ENCODE measurements at regions not wholly inside any gene's neighbourhood (a gene's known extent, or its start where the extent isn't known, plus 50 kb on each side); places are given as distances from the start of the nearest gene placed in this dataset.

DNA sequence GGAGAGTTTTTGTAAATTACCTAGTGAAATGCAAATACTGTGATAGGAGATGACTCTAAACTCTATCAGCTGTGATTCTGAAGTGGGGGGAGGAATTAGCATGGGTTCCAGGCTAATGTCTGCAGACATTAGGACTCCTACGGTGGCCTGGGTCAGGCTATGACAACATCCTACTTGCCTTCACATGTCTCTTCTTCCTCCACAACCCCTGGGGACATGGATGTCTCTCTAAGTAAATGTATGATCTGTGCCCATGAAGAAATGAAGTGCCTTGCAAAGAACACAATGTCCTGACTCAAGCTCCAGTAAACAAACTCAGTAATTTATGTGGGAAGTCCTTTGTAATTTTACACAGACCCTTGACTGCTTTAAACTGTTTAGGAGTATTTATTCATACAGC, 165.8 kb upstream of the EEF1E1 start:
- ChIA-PET CTCF (no interaction called here), POLR2A (no interaction called here)
- intact Hi-C loops (cut with micrococcal nuclease) = no loop called here
- no peaks in the 10 kb centered on the region for H3K4me1 ChIP-seq (ENCODE audit: control insufficient read depth in 2 of 2, insufficient read depth in 2 of 2, low read length in 2 of 2)
- Mint-ChIP-seq H3K27ac (no peak overlapping the region), H3K4me3 (no peak overlapping the region), H3K36me3 (no peaks in the 10 kb centered on the region), H3K4me1 (peaks cover 0 to 6% (median 0%) of the 10 kb centered on the region in 7 donors), H3K27me3 (peaks cover 0 to 23% (median 15%) of the 10 kb centered on the region in 5 donors), H3K9me3 (peaks cover 0 to 5% (median 1%) of the 10 kb centered on the region in 11 donors)
- no peak overlapping the region for H3K27ac ChIP-seq (ENCODE audit: low read depth, low read length)
- H3K27me3 ChIP-seq (ENCODE audit: control insufficient read depth in 2 of 2, insufficient read depth in 2 of 2, low read length in 2 of 2) = no peaks in the 10 kb centered on the region
- DNase-seq (no peak), ATAC-seq (no peak)
- no peaks in the 10 kb centered on the region for H3K9me3 ChIP-seq (ENCODE audit: control insufficient read depth in 2 of 3, low read length in 3 of 3)
- H3K36me3 ChIP-seq (ENCODE audit: control insufficient read depth in 2 of 3, insufficient read depth in 3 of 3, low read length in 3 of 3) = no peaks in the 10 kb centered on the region
- H3K4me3 ChIP-seq (ENCODE audit: low read length) = no peak overlapping the region

- Histone ChIP-seq H3K36me3 (ENCODE audit: control insufficient read depth in 2 of 3, insufficient read depth in 3 of 3, low read length in 3 of 3) (no peaks in the 10 kb centered on the region), H3K27ac (ENCODE audit: low read depth, low read length) (no peak overlapping the region), H3K4me1 (ENCODE audit: control insufficient read depth in 2 of 2, insufficient read depth in 2 of 2, low read length in 2 of 2) (no peaks in the 10 kb centered on the region), H3K9me3 (ENCODE audit: control insufficient read depth in 2 of 3, low read length in 3 of 3) (no peaks in the 10 kb centered on the region), H3K27me3 (ENCODE audit: control insufficient read depth in 2 of 2, insufficient read depth in 2 of 2, low read length in 2 of 2) (no peaks in the 10 kb centered on the region), H3K4me3 (ENCODE audit: low read length) (no peak overlapping the region)
- Mint-ChIP-seq H3K27me3 (peaks cover 0 to 23% (median 10%) of the 10 kb centered on the region in 5 donors), H3K4me3 (no peak overlapping the region), H3K36me3 (no peaks in the 10 kb centered on the region), H3K4me1 (peaks cover 0 to under 1% (median 0%) of the 10 kb centered on the region in 7 donors), H3K9me3 (peaks cover 0 to 2% (median 0%) of the 10 kb centered on the region in 11 donors), H3K27ac (no peak overlapping the region)
- CTCF ChIA-PET = no interaction called here
- intact Hi-C loops (cut with micrococcal nuclease) = no loop called here
- no peak for ATAC-seq
- no peak for DNase-seq
- POLR2A ChIA-PET = no interaction called here
These were observed 158.3 kb upstream of the EEF1E1 start for GRCh38 chr6:8260610-8261009.

- Histone ChIP-seq H3K27ac (ENCODE audit: low read depth, low read length) (no peak overlapping the region), H3K36me3 (ENCODE audit: control insufficient read depth in 2 of 3, insufficient read depth in 3 of 3, low read length in 3 of 3) (no peaks in the 10 kb centered on the region), H3K4me3 (ENCODE audit: low read length) (no peak overlapping the region), H3K9me3 (ENCODE audit: control insufficient read depth in 2 of 3, low read length in 3 of 3) (no peaks in the 10 kb centered on the region), H3K27me3 (ENCODE audit: control insufficient read depth in 2 of 2, insufficient read depth in 2 of 2, low read length in 2 of 2) (no peaks in the 10 kb centered on the region), H3K4me1 (ENCODE audit: control insufficient read depth in 2 of 2, insufficient read depth in 2 of 2, low read length in 2 of 2) (no peaks in the 10 kb centered on the region)
- H3K27me3 Mint-ChIP-seq = peaks cover 0 to 27% (median 21%) of the 10 kb centered on the region in 5 donors
- intact Hi-C loops (cut with micrococcal nuclease) = no loop called here
- H3K27ac Mint-ChIP-seq = no peak overlapping the region
- ATAC-seq (no peak), DNase-seq (no peak)
- peaks cover 0 to 5% (median 0%) of the 10 kb centered on the region in 11 donors for H3K9me3 Mint-ChIP-seq
- no peak overlapping the region for H3K4me3 Mint-ChIP-seq
- no peaks in the 10 kb centered on the region for H3K36me3 Mint-ChIP-seq
- ChIA-PET POLR2A (no interaction called here), CTCF (no interaction called here)
- no peaks in the 10 kb centered on the region for H3K4me1 Mint-ChIP-seq
These were observed 144.1 kb upstream of the EEF1E1 start for GRCh38 chr6:8246403-8246802.

GRCh38 chr6:8245726-8246125, 143.4 kb upstream of the EEF1E1 start:
- H3K4me1 Mint-ChIP-seq = no peaks in the 10 kb centered on the region
- POLR2A ChIA-PET = no interaction called here

GRCh38 chr6:8243475-8243874, 141.1 kb upstream of the EEF1E1 start:
- no peak for ATAC-seq
- Mint-ChIP-seq H3K4me3 (no peak overlapping the region), H3K9me3 (no peaks in the 10 kb centered on the region), H3K27me3 (peaks cover 6 to 21% (median 10%) of the 10 kb centered on the region in 5 donors), H3K4me1 (no peaks in the 10 kb centered on the region), H3K36me3 (no peaks in the 10 kb centered on the region), H3K27ac (no peak overlapping the region)
- CTCF ChIA-PET = interaction anchor here (1.5 kb wide), 1 partner anchor 24 kb away, joined by 3 read pairs; no protein-coding TSS in a partner anchor
- intact Hi-C loops (cut with micrococcal nuclease) = no loop called here
- H3K9me3 ChIP-seq (ENCODE audit: control insufficient read depth in 2 of 3, low read length in 3 of 3) = no peaks in the 10 kb centered on the region
- H3K27me3 ChIP-seq (ENCODE audit: control insufficient read depth in 2 of 2, insufficient read depth in 2 of 2, low read length in 2 of 2) = no peaks in the 10 kb centered on the region
- H3K4me3 ChIP-seq (ENCODE audit: low read length) = no peak overlapping the region
- POLR2A ChIA-PET = interaction anchor here (0.6 kb wide), 1 partner anchor 109 kb away, joined by 3 read pairs; no protein-coding TSS in a partner anchor
- no peak overlapping the region for H3K27ac ChIP-seq (ENCODE audit: low read depth, low read length)
- DNase-seq = no peak
- no peaks in the 10 kb centered on the region for H3K36me3 ChIP-seq (ENCODE audit: control insufficient read depth in 2 of 3, insufficient read depth in 3 of 3, low read length in 3 of 3)
- no peaks in the 10 kb centered on the region for H3K4me1 ChIP-seq (ENCODE audit: control insufficient read depth in 2 of 2, insufficient read depth in 2 of 2, low read length in 2 of 2)

More at GRCh38 chr6:8245726-8246125, 143.4 kb upstream of the EEF1E1 start:
- Mint-ChIP-seq H3K4me3 (no peak overlapping the region), H3K9me3 (peaks cover 0 to 5% (median 0%) of the 10 kb centered on the region in 11 donors), H3K27ac (no peak overlapping the region), H3K36me3 (no peaks in the 10 kb centered on the region), H3K27me3 (peaks cover 0 to 27% (median 21%) of the 10 kb centered on the region in 5 donors)
- CTCF ChIA-PET = no interaction called here
- H3K4me3 ChIP-seq (ENCODE audit: low read length) = no peak overlapping the region
- intact Hi-C loops (cut with micrococcal nuclease) = no loop called here
- ATAC-seq (no peak), DNase-seq (no peak)
- H3K27me3 ChIP-seq (ENCODE audit: control insufficient read depth in 2 of 2, insufficient read depth in 2 of 2, low read length in 2 of 2) = no peaks in the 10 kb centered on the region
- H3K4me1 ChIP-seq (ENCODE audit: control insufficient read depth in 2 of 2, insufficient read depth in 2 of 2, low read length in 2 of 2) = no peaks in the 10 kb centered on the region
- H3K27ac ChIP-seq (ENCODE audit: low read depth, low read length) = no peak overlapping the region
- H3K36me3 ChIP-seq (ENCODE audit: control insufficient read depth in 2 of 3, insufficient read depth in 3 of 3, low read length in 3 of 3) = no peaks in the 10 kb centered on the region
- no peaks in the 10 kb centered on the region for H3K9me3 ChIP-seq (ENCODE audit: control insufficient read depth in 2 of 3, low read length in 3 of 3)

- H3K9me3 Mint-ChIP-seq = no peaks in the 10 kb centered on the region
- Histone ChIP-seq H3K27me3 (ENCODE audit: control insufficient read depth in 2 of 2, insufficient read depth in 2 of 2, low read length in 2 of 2) (no peaks in the 10 kb centered on the region), H3K4me1 (ENCODE audit: control insufficient read depth in 2 of 2, insufficient read depth in 2 of 2, low read length in 2 of 2) (no peaks in the 10 kb centered on the region), H3K9me3 (ENCODE audit: control insufficient read depth in 2 of 3, low read length in 3 of 3) (no peaks in the 10 kb centered on the region), H3K27ac (ENCODE audit: low read depth, low read length) (no peak overlapping the region), H3K36me3 (ENCODE audit: control insufficient read depth in 2 of 3, insufficient read depth in 3 of 3, low read length in 3 of 3) (no peaks in the 10 kb centered on the region), H3K4me3 (ENCODE audit: low read length) (no peak overlapping the region)
- peaks cover 7 to 22% (median 8%) of the 10 kb centered on the region in 5 donors for H3K27me3 Mint-ChIP-seq
- ATAC-seq = no peak
- H3K4me3 Mint-ChIP-seq = no peak overlapping the region
- intact Hi-C loops (cut with micrococcal nuclease) = no loop called here
- no peak for DNase-seq
- no peak overlapping the region for H3K27ac Mint-ChIP-seq
- ChIA-PET POLR2A (interaction anchor here (0.6 kb wide), 1 partner anchor 109 kb away, joined by 3 read pairs; no protein-coding TSS in a partner anchor), CTCF (interaction anchor here (1.5 kb wide), 1 partner anchor 23 kb away, joined by 3 read pairs; no protein-coding TSS in a partner anchor)
- H3K4me1 Mint-ChIP-seq = no peaks in the 10 kb centered on the region
- H3K36me3 Mint-ChIP-seq = no peaks in the 10 kb centered on the region
These were observed 140.5 kb upstream of the EEF1E1 start for GRCh38 chr6:8242885-8243284.

- Histone ChIP-seq H3K27ac (ENCODE audit: low read depth, low read length) (no peak overlapping the region), H3K27me3 (ENCODE audit: control insufficient read depth in 2 of 2, insufficient read depth in 2 of 2, low read length in 2 of 2) (no peaks in the 10 kb centered on the region), H3K9me3 (ENCODE audit: control insufficient read depth in 2 of 3, low read length in 3 of 3) (no peaks in the 10 kb centered on the region), H3K4me3 (ENCODE audit: low read length) (no peak overlapping the region), H3K36me3 (ENCODE audit: control insufficient read depth in 2 of 3, insufficient read depth in 3 of 3, low read length in 3 of 3) (no peaks in the 10 kb centered on the region), H3K4me1 (ENCODE audit: control insufficient read depth in 2 of 2, insufficient read depth in 2 of 2, low read length in 2 of 2) (no peaks in the 10 kb centered on the region)
- ChIA-PET POLR2A (no interaction called here), CTCF (interaction anchor here (0.6 to 0.7 kb wide), 2 partner anchors 21 to 250 kb away, joined by 3 read pairs; no protein-coding TSS in a partner anchor)
- DNase-seq (no peak), ATAC-seq (no peak)
- Mint-ChIP-seq H3K4me3 (no peak overlapping the region), H3K27ac (no peak overlapping the region), H3K27me3 (peaks cover 3 to 20% (median 8%) of the 10 kb centered on the region in 5 donors), H3K4me1 (no peaks in the 10 kb centered on the region), H3K9me3 (no peaks in the 10 kb centered on the region), H3K36me3 (no peaks in the 10 kb centered on the region)
- intact Hi-C loops (cut with micrococcal nuclease) = no loop called here
These were observed 138.0 kb upstream of the EEF1E1 start for GRCh38 chr6:8240301-8240700.
